ENCODE measurements at regions not wholly inside any gene's neighbourhood (a gene's known extent, or its start where the extent isn't known, plus 50 kb on each side); places are given as distances from the start of the nearest gene placed in this dataset.

DNA sequence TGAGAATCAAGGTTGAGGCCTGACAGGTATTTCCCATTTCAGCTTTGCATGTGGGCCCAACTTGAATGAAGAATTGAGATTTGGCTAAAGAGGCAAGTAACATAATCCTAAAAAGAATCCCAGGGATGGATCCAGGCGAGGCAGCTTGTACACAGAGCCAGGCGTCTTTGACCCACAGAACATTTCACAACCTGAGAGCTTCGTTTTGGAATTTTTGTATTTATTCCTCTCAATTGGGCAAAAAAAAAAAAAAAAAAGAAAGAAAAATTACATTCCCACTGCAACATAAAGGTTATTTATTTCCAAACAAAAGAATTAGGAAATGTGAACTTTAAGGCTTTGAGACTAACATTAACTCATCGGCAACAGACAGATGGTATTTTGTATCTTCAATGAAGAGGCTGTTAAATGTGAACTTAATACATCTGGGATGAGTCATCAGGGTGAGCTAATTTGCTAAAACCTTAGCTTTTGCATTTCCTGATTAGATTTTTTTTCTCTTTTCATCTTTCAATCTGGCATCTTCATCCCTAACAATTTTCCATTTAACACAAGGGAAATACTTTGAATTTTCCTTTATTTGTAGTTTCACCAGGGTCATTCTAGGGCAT, 478.5 kb upstream of the TNP1 start:
- H3K9me2 ChIP-seq (ENCODE audit: insufficient read depth), result no peaks in the 10 kb centered on the region
- H4K20me1 ChIP-seq (ENCODE audit: insufficient read depth), result no peaks in the 10 kb centered on the region
- no peaks in the 10 kb centered on the region for H3K27me3 ChIP-seq (ENCODE audit: insufficient read depth, low read depth)
- peaks cover 11% of the 10 kb centered on the region; the same call in 1 of the 2 replicates for H3F3A ChIP-seq (ENCODE audit: insufficient read depth, low read depth)
- ChIA-PET POLR2A (ENCODE audit: unreplicated experiment) (interaction anchor here (0.6 kb wide), 1 partner anchor 24 kb away, joined by 10 read pairs; no protein-coding TSS in a partner anchor), CTCF (interaction anchor here (0.8 kb wide), 1 partner anchor 61 kb away, joined by 3 read pairs; no protein-coding TSS in a partner anchor)
- H3K27ac ChIP-seq, result peak overlapping the region; percentile 29; the same call in 1 of the 2 replicates
- H3K79me2 ChIP-seq (ENCODE audit: low read depth), result no peaks in the 10 kb centered on the region
- peaks cover 7% of the 10 kb centered on the region; the same call in 1 of the 2 replicates for H3K9me3 ChIP-seq (ENCODE audit: insufficient read depth, low read depth)
- peak in 1 of 2 experiments; percentile 55 for DNase-seq
- H3K4me1 ChIP-seq (replicated peaks; ENCODE audit: insufficient read depth), result peaks cover 40% of the 10 kb centered on the region
- H3K36me3 ChIP-seq (ENCODE audit: low read depth), result no peaks in the 10 kb centered on the region
- no peak for TF ChIP-seq EZH2 (IDR thresholded peaks at IDR 0.05; ENCODE audit: low read depth)
- TF ChIP-seq, protein P1, sequence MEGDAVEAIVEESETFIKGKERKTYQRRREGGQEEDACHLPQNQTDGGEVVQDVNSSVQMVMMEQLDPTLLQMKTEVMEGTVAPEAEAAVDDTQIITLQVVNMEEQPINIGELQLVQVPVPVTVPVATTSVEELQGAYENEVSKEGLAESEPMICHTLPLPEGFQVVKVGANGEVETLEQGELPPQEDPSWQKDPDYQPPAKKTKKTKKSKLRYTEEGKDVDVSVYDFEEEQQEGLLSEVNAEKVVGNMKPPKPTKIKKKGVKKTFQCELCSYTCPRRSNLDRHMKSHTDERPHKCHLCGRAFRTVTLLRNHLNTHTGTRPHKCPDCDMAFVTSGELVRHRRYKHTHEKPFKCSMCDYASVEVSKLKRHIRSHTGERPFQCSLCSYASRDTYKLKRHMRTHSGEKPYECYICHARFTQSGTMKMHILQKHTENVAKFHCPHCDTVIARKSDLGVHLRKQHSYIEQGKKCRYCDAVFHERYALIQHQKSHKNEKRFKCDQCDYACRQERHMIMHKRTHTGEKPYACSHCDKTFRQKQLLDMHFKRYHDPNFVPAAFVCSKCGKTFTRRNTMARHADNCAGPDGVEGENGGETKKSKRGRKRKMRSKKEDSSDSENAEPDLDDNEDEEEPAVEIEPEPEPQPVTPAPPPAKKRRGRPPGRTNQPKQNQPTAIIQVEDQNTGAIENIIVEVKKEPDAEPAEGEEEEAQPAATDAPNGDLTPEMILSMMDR (conservative IDR thresholded peaks at IDR 0.05), result no peak
- BruUV-seq (replicated peaks), result no TSS peak
- no peak overlapping the region for H3K4me2 ChIP-seq
- H3K4me3 ChIP-seq, result no peak overlapping the region
- intact Hi-C loops (cut with micrococcal nuclease; ENCODE audit: unreplicated experiment), result no loop called here
- no peak overlapping the region for H2AFZ ChIP-seq

DNA sequence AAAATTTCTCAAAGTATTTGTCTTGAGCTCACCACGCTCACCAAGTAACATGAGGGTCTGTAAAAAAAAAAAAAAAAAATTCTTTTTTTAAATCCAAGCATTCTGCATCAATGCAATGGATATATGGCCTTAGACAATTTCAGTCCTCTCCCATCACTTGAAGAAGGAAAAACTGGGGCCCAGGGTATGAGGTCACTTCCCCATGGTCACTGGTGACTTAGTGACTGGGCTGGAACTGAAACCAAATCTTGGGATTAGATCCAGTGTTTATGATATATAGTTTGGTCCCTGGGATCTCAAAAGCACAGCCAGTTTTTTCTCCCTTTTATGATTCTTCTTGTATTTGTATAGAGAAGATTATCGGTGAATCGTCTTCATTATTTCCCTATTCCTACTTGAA, 477.9 kb upstream of the TNP1 start:
- ChIA-PET POLR2A (ENCODE audit: unreplicated experiment) (no interaction called here), CTCF (interaction anchor here (0.6 kb wide), 1 partner anchor 46 kb away, joined by 3 read pairs; no protein-coding TSS in a partner anchor)

DNA sequence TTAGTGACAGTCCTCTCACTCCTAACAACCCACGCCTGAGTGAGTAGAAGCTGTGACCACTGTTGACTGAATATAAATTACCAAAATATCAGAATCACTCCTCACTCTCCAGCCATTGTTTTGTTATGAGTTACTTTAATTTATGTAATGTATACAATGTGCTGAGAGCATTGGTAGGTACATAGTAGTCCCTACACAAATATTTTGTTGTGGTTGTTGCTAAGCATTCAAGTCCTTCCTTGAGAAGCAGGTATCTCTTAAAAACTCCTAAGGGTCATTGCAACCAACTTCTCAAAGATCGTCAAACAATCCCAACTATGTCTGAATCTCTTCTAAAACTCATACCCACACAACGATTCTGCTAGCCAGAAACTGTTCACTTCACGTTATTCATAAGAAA, 476.8 kb upstream of the TNP1 start:
- ChIA-PET CTCF (no interaction called here), POLR2A (ENCODE audit: unreplicated experiment) (no interaction called here)
- Histone ChIP-seq H3K27me3 (ENCODE audit: insufficient read depth, low read depth) (no peaks in the 10 kb centered on the region), H3K27ac (no peak overlapping the region), H2AFZ (no peak overlapping the region), H3K4me1 (replicated peaks; ENCODE audit: insufficient read depth) (peaks cover 57% of the 10 kb centered on the region), H4K20me1 (ENCODE audit: insufficient read depth) (no peaks in the 10 kb centered on the region), H3F3A (ENCODE audit: insufficient read depth, low read depth) (peaks cover 18% of the 10 kb centered on the region), H3K9me3 (ENCODE audit: insufficient read depth, low read depth) (peaks cover 7% of the 10 kb centered on the region; the same call in 1 of the 2 replicates), H3K79me2 (ENCODE audit: low read depth) (no peaks in the 10 kb centered on the region), H3K9me2 (ENCODE audit: insufficient read depth) (no peaks in the 10 kb centered on the region), H3K4me3 (no peak overlapping the region), H3K4me2 (no peak overlapping the region), H3K36me3 (ENCODE audit: low read depth) (no peaks in the 10 kb centered on the region)
- DNase-seq, result no peak
- intact Hi-C loops (cut with micrococcal nuclease; ENCODE audit: unreplicated experiment), result no loop called here
- BruUV-seq (replicated peaks), result no TSS peak
- no peak for TF ChIP-seq EZH2 (IDR thresholded peaks at IDR 0.05; ENCODE audit: low read depth)
- TF ChIP-seq, protein P1 (conservative IDR thresholded peaks at IDR 0.05), result no peak

More for the DNA sequence above, 477.9 kb upstream of the TNP1 start:
- H3K9me2 ChIP-seq (ENCODE audit: insufficient read depth), result no peaks in the 10 kb centered on the region
- H3K4me1 ChIP-seq (replicated peaks; ENCODE audit: insufficient read depth), result peaks cover 46% of the 10 kb centered on the region
- no peaks in the 10 kb centered on the region for H3K27me3 ChIP-seq (ENCODE audit: insufficient read depth, low read depth)
- no peaks in the 10 kb centered on the region for H3K79me2 ChIP-seq (ENCODE audit: low read depth)
- BruUV-seq (replicated peaks), result no TSS peak
- H3K36me3 ChIP-seq (ENCODE audit: low read depth), result no peaks in the 10 kb centered on the region
- H2AFZ ChIP-seq, result no peak overlapping the region
- DNase-seq, result no peak
- H3K4me3 ChIP-seq, result no peak overlapping the region
- no peaks in the 10 kb centered on the region for H4K20me1 ChIP-seq (ENCODE audit: insufficient read depth)
- H3F3A ChIP-seq (ENCODE audit: insufficient read depth, low read depth), result peaks cover 11% of the 10 kb centered on the region; the same call in 1 of the 2 replicates
- H3K4me2 ChIP-seq, result no peak overlapping the region
- TF ChIP-seq, protein P1 (conservative IDR thresholded peaks at IDR 0.05), result no peak
- TF ChIP-seq EZH2 (IDR thresholded peaks at IDR 0.05; ENCODE audit: low read depth), result no peak
- H3K9me3 ChIP-seq (ENCODE audit: insufficient read depth, low read depth), result peaks cover 7% of the 10 kb centered on the region; the same call in 1 of the 2 replicates
- intact Hi-C loops (cut with micrococcal nuclease; ENCODE audit: unreplicated experiment), result no loop called here
- peak overlapping the region; percentile 29; the same call in 1 of the 2 replicates for H3K27ac ChIP-seq

Data from PC-9 (cell line).